GM18867 (cell line): ENCODE measurements at regions not wholly inside any gene's neighbourhood (a gene's known extent, or its start where the extent isn't known, plus 50 kb on each side); places are given as distances from the start of the nearest gene placed in this dataset.

Experiments used
- ATAC-seq: cut with Tn5 transposase; IDR thresholded peaks from one replicate; pipeline ENCODE4 v1.9.1; 2021; ENCODE audit warnings: mild to moderate bottlenecking, moderate library complexity; ENCODE audit not compliant: unreplicated experiment

- no peak for ATAC-seq
Measured at GRCh38 chr7:22962775-22963350, 51.1 kb downstream of the HYCC1 start.

GRCh38 chr7:22958742-22959141 is 55.2 kb downstream of the HYCC1 start:
- ATAC-seq = no peak

GRCh38 chr7:22954251-22954650 is 59.7 kb downstream of the HYCC1 start:
- no peak for ATAC-seq

GRCh38 chr7:22952306-22953015 is 61.5 kb downstream of the HYCC1 start:
- no peak for ATAC-seq

DNA sequence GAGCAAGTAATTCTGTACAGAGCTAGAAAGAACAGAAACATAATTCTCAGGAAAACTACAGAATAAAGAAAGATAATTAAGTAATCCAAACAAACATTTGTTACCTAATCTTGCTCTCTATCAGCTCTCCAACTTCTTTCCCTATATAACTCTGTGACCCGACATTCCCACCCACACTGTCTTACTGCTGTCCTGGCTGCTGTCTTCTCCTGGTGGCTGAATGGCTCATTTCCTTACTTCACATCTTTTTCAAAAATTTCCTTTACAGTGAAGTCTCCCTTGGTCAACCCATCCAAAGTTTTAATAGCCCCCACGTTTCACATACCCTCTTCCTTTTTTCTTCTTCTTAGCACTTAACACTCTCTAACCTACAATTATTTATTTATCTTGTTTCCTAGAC is 64.0 kb downstream of the HYCC1 start:
- no peak for ATAC-seq

DNA sequence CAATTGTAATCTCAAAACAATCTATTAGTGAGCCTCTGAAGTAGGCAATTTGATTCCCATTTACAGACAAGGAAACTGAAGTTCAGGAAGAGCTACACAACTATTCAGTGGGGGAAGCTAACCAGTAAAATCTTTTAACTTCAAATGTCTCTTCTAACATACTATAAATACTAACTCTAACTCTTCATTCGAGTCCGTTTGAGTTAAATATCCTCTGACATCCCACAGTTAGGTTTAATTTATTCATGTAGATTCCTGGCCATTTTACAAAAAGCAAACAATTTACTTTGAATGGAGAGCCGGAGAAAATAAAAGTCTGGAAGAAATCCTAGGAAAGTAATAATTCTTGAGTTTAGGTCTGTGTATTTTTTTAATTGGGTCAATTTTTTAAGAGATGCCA is 64.7 kb downstream of the HYCC1 start:
- no peak for ATAC-seq

- no peak for ATAC-seq
Measured at GRCh38 chr7:22948770-22949169, 65.2 kb downstream of the HYCC1 start.

- no peak for ATAC-seq
Measured at GRCh38 chr7:22945584-22945983, 68.3 kb downstream of the HYCC1 start.

DNA sequence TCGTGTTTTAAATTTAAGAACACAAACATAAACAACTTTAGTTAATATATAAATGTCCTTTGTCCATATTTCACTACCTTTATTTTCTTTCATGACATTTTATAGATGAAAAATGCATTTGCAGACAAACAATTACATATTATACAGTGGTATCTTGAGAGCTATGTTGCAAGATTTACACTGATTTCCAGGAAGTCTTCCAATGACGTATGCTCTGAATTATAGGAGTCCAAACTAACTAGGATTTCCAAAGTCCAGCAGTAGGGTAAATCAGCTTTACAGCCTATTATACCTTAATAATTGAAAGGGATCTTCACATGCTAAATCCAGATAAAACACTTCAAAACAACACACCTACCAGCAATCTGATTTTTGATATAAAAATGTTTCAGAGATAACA is 69.4 kb downstream of the HYCC1 start:
- no peak for ATAC-seq

GRCh38 chr7:22944022-22944421 is 69.9 kb downstream of the HYCC1 start:
- no peak for ATAC-seq

- no peak for ATAC-seq
Measured at GRCh38 chr7:22942191-22942590, 71.7 kb downstream of the HYCC1 start.

- ATAC-seq = no peak
Measured at GRCh38 chr7:22939842-22940241, 74.1 kb downstream of the HYCC1 start.

DNA sequence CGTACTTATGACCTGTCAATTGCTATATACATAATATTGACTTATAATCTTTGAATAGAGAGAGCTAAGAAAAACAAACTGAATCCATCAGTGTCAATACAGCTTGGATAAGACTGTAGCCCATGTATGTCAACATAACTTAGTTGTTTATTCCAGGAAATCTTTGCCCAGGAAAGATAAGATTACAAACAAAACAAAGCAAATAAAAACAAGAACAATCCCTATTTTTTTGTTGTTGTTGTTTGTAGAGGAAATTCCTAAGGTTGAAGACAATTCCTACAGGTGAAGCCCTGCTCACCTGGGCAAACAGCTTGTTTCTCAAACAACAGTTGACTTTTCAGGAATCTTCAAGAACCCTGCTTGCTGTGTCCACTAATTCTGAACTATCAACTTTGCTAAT is 76.0 kb downstream of the HYCC1 start:
- ATAC-seq = no peak

DNA sequence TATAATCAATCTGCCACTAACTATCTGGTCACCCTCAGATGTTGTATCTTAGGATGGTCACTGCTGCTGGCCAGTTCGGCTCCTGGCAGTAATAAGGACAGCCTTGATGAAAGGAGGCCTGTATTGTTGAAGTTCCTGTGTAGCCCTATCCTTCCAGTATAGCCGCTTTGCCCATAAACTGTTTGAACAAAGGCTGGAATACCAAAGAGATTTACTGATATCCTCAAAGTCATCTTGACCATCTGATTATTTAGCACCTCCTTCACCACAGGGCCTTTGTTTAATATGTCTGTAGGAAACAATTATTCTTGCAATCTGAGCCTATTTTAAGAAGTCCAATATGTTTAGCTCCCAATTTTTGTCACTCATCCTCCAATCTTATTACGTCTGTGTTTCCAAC is 77.7 kb downstream of the HYCC1 start:
- ATAC-seq = no peak

DNA sequence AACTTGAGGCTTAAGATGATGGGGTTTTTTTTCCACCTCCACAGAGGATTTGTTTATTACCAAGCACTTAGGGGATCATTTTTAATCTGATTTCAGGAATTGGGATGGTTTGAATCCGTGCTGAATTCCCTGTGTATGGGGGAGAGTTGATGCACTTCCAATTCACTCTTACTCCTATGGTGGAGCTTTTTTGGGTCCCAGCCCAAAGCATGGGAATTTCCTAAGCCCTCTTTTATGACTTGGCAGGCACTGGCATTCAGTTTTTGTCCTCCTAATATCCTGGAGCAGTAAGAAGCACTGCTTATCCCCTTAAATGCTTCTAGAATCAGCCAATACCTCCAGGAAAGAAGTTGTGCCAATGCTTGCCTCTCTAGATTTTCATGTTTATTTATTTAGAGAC is 78.7 kb downstream of the HYCC1 start:
- no peak for ATAC-seq

DNA sequence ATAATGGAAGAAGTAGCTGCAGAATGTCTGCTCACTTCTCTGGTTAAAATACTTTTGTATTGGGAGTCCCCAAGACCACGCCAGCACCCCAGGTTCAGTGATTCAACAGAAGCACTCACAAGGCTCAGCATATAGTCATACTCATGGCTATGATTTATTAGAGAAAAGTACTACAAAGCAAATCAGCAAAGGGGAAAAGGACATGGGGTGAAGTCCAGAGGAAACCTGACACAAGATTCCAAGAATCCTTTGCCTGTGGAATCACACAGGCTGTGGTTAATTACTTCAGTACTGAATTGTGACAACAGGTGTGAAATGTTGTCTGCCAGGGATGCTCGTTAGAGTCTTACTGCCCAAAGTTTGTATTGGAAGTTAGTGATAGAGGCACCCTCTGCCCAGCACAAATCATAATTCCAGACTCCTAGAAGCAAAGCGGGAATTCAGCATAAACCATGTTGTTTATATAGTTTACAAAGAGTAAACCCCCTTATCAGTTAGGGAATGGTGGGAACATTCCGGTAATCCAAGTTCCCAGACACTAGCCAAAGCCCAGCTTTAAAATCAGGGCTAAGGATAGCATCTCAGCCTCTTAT is 79.4 kb downstream of the HYCC1 start:
- no peak for ATAC-seq

DNA sequence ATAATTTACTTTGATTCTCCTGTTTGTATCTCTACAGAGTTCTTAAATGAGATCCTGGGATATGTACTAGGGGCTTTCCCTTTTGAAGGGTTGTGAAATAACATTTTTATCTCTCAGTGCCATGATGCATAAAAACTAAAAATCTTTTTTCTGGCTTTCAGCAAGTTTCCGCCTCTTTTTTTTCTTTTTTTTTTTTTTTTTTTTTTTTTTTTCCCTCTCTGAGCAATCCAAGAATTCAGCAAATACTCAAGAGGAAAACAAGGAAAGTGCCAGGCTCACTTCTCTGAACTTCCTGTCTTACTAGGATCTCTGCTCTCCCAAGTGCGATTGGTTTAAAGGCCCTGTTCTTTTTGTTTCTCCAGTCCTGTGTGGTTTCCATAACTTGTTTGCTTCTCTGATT is 79.9 kb downstream of the HYCC1 start:
- ATAC-seq = no peak

GRCh38 chr7:22932896-22933295 is 81.0 kb downstream of the HYCC1 start:
- ATAC-seq = no peak

GRCh38 chr7:22931011-22931410 is 82.9 kb downstream of the HYCC1 start:
- ATAC-seq = no peak

DNA sequence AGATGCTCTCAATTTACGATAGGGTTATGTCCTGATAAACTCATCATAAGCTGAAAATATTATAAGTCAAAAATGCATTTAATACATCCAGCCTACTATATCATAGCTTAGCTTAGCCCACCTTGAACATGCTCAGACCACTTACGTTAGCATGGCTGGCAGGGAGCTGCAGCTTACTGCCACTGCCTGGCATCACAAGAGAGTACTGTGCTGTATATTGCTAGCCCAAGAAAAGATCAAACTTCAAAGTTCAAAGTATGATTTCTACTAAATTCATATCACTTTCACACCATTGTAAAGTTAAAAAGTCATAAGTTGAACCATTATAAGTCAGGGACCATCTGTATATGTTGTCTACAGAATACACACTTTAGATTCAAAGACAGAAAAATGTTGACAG is 91.6 kb downstream of the HYCC1 start:
- no peak for ATAC-seq

DNA sequence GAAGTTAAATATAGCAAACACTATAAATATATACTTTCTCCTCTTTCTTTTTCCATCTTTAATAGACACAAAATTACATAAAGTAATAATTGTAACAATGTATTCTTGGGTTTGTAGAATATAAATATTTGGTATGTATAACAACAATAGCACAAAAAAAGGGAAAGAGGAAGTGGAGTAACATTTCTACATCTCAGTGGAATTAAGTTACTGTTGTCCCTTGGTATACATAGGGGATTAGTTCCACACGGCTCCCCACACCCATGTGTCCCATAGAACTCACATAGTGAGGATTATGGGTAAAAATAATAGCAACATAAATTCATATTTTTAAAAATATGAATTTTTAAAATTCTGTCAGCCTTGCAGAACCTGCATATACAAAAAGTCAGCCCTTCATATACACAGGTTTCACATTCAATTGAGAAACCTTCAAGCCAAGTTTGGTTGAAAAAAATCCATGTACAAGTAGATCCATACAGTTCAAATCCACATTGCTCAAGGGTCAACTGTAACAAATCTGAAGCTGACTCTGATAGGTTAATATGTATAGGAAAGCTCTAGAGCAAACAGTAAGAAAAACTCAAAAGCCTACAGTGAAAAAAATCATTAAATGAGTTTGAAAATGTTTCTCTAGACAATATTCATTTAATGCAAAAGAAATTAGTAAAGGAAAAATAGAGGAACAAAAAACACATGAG is 92.4 kb downstream of the HYCC1 start:
- ATAC-seq = no peak

- no peak for ATAC-seq
Measured at GRCh38 chr7:22920672-22921071, 93.3 kb downstream of the HYCC1 start.
